Occipital lobe (tissue), 2 donors: ENCODE measurements at regions not wholly inside any gene's neighbourhood (a gene's known extent, or its start where the extent isn't known, plus 50 kb on each side); places are given as distances from the start of the nearest gene placed in this dataset.
"Not testable (repeated sequence)": the region's sequence is repeated elsewhere in the genome, so short reads cannot be mapped to it uniquely, and the experiment has no call there.

Experiments used
- DNase-seq: peaks from one replicate; lab custom pipeline; 2025; lab: John Stamatoyannopoulos, UW
- small RNA-seq: library from RNA; depleted of rRNA; stranded (forward); fragments of <200 nt; gene quantifications from one replicate; pipeline ENCODE3, GENCODE V24; 2014

GRCh38 chr18:70395771-70396170 is 106.9 kb downstream of the SOCS6 start:
- not testable (repeated sequence) for DNase-seq

DNA sequence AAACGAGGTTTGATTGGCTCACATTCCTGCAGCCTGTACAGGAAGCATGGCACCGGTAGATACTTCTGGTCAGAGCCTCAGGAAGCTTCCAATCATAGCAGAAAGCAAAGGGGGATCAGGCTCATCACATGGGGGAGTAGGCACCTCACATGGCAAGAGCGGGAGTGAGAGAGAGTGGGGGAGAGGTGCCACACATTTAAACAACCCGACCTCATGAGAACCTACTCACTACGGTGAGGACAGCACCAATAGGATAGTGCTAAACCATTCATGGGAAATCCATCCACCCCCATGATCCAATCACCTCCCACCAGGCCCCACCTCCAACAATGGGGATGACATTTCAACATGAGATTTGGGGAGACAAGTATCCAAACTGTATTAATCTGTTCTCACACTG is 105.8 kb downstream of the SOCS6 start:
- DNase-seq = no peak

DNA sequence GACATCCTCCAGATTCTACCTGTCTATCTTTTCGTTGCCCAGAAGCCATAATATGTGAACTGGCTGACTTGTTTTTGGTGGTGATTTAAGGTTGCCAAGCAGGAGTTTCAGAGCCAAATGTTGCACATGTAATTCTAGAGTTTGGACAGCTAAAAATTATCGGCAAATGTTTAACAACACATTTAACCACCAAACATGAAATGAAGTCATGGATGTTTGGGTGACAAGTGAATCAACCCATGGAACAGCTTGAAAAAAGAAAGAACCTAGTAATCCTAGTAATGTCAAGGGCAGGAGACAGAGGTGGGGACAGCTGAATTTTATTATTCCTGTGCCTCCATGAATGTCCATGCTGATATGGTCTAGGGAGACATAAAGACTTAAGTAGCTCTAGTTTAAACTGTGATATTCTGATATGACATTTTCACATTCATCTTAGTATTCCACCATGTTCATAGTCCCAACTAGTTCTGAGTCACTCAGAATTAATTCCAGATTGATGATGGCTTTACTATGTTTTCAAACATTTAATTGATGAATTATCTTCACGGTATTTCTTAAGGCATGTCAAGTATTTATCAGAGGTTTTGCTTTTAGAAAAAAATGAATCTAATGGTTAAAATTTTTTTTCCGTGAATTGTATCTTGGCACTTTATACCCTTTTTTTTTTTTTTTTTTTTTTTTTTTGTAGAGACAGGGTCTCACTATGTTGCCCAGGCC is 101.7 kb downstream of the SOCS6 start:
- no peak for DNase-seq

DNA sequence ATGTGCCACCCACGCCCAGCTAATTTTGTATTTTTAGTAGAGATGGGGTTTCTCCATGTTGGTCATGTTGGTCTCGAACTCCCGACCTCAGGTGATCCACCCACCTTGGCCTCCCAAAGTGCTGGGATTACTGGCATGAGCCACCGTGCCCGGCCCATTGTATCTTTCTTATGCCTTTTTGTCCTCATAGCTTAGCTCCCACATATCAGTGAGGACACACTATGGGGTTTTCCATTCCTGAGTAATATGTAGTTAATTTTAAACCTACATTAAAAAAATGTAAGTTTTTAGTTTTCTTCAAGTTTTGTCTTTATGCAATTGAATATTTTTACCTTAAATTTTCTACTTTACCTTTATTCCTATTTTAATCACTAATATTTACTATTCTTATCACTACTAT is 100.2 kb downstream of the SOCS6 start:
- not testable (repeated sequence) for DNase-seq

- DNase-seq = no peak
Measured at GRCh38 chr18:70387027-70387426, 98.2 kb downstream of the SOCS6 start.

DNA sequence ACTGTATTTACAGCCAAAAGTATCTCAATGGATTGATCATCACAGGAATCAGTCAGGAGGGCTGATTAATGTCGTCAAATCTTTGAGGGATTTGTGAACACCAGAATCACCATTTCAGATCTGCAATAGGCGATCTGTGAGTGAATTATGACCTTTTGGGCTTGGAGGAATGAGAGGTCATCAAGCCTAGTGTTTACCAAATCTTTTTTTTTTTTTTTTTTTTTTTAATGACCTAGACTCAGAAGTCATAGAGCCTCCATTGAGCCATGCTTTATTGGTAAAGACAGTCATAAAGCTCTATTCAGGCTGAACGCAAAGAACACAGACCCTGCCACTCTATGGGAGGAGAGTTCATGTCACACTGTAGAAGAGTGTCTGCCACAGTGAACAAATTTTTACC is 97.7 kb downstream of the SOCS6 start:
- DNase-seq = no peak

GRCh38 chr18:70385474-70385873 is 96.6 kb downstream of the SOCS6 start:
- no peak for DNase-seq

DNA sequence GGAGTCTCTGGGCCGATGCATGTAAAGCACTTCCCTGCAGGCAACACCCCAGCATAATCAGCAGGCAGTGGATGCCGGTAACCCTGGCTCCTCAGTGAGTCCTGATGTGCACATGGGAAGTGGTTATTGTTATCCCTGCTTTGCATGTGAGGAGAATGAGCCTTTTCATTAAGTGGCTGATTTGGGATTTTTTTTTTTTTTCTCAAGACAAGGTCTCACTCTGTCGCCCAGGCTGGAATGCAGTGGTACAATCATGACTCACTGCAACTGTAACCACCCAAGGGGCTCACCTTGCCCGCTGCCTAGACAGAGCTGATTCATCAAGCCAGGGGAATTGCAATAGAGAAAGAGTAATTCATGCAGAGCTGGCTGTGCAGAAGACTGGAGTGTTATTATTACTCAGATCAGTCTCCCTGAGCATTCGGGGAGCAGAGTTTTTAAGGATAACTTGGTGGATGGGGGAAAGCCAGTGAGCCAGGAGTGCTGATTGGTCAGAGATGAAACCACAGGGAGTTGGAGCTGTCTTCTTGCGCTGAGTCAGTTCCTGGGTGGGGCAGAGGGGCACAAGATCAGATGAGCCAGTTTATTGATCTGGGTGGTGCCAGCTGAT is 95.4 kb downstream of the SOCS6 start:
- DNase-seq = no peak

- DNase-seq = no peak
Measured at GRCh38 chr18:70382992-70383717, 94.3 kb downstream of the SOCS6 start.

DNA sequence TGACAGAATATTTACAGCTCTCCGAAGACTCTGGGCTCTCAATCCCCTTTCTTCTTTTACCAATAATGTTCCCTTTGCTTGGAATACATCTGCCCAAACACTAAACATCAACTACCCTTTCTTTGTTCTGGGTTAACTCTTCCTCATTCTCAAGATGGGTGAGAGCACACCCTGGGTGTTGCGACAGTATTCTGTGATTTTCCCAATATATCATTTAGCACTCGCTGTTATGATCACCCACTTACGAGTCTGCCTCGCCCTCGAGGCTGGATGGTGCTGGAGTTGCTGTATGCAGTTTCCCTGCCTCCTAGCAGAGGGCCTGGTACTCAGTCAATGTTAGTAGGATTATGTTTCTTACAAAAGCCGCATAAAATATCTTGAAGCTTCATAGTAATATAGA is 93.2 kb downstream of the SOCS6 start:
- DNase-seq = no peak

DNA sequence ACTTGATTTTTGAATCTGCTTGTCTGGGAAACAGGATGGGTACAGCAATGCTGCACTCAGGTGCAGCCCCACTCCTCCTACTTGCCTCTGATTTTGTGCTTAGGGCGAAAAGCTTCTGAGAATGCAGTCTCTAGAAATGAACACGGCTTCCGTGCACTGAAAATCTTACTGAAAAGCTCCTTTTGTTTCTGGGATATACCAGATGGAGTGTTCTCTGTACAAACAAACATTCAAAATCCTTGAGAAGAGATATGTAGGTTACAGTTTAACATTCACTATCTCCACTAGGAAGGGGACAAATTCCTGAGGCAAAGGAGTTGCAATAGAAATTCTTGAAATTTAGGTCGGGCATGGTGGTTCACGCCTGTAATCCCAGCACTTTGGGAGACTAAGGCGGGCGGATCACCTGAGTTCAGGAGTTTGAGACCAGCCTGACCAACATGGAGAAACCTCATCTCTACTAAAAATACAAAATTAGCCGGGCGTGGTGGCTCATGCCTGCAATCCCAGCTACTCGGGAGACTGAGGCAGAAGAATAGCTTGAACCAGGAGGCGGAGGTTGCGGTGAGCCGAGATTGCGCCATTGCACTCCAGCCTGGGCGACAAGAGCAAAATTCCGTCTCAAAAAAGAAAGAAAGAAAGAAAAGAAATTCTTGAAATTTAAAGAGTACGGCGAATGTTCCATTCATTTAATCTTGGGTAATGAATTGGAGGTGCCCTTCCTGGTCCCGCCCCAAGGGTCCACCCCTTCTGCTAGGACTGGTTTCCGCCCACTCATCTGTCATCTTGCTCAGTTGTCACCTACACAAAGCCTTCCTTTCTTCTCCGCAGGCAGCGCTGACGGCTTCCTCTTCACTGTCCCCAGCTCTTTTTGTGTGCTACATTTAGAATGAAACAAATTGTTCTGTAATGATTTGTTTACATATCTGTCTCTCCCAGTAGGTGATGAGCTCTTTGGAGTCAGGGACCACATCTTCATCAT is 92.4 kb downstream of the SOCS6 start:
- DNase-seq = peak; percentile 82

Small RNA genes in the stretch of these regions (small RNA-seq; reads per million reads assigned to genes)
- 0.12 reads per million for gene RN7SL795P
